Naive thymus-derived CD4-positive, alpha-beta T cell (primary cell): ENCODE measurements at regions not wholly inside any gene's neighbourhood (a gene's known extent, or its start where the extent isn't known, plus 50 kb on each side); places are given as distances from the start of the nearest gene placed in this dataset.

ENCODE experiments used
- ATAC-seq: fragments of 150-1000 bp; cut with Tn5 transposase; 2 replicates; pipeline ENCODE4 v1.10.0; 2021; ENCODE audit warnings: mild to moderate bottlenecking, moderate library complexity
- CTCF ChIA-PET: fragments of 350-600 bp; sonication (Branson Sonifier 250); formaldehyde crosslinking; loops from one replicate; lab custom pipeline; 2021; ENCODE audit warnings: antibody characterized with exemption; lab: Charles Lee
- POLR2A ChIA-PET: fragments of 350-600 bp; sonication (Branson Sonifier 250); formaldehyde crosslinking; loops from one replicate; lab custom pipeline; 2021; ENCODE audit warnings: antibody characterized with exemption, inconsistent platforms; lab: Charles Lee
- DNase-seq, 9 donors: peaks; one replicate each; pipeline versions ENCODE4 v3.0.0 to v3.0.0-alpha.2; 2020 to 2022; ENCODE audit warnings: mixed read lengths in 1 of 9
- H3K27ac ChIP-seq: one replicate; pipeline ENCODE4 v1.7.0; 2013; ENCODE audit warnings: mild to moderate bottlenecking, low read depth, low read length, moderate library complexity
- H3K27me3 ChIP-seq, 2 donors: one replicate each; pipeline ENCODE4 v1.7.0; 2013; ENCODE audit warnings: low read length in 2 of 2, mild to moderate bottlenecking in 2 of 2, moderate library complexity in 2 of 2; ENCODE audit not compliant: control insufficient read depth in 2 of 2, insufficient read depth in 2 of 2
- H3K36me3 ChIP-seq, 3 experiments: 1 replicate in 2 of 3; 2 replicates in 1 of 3; pipeline ENCODE4 v1.7.0; 2013; ENCODE audit warnings: low read length in 3 of 3, mild to moderate bottlenecking in 3 of 3, moderate library complexity in 1 of 3; ENCODE audit not compliant: insufficient read depth in 3 of 3, control insufficient read depth in 2 of 3
- H3K4me1 ChIP-seq, 2 donors: one replicate each; pipeline ENCODE4 v1.7.0; 2013; ENCODE audit warnings: low read length in 2 of 2, mild to moderate bottlenecking in 2 of 2, moderate library complexity in 1 of 2; ENCODE audit not compliant: control insufficient read depth in 2 of 2, insufficient read depth in 2 of 2
- H3K4me3 ChIP-seq: 2 replicates; pipeline ENCODE4 v1.7.0; 2013; ENCODE audit warnings: mild to moderate bottlenecking, low read length
- H3K9me3 ChIP-seq, 3 experiments: 1 replicate in 2 of 3; 2 replicates in 1 of 3; pipeline ENCODE4 v1.7.0; 2013; ENCODE audit warnings: low read length in 3 of 3; ENCODE audit not compliant: control insufficient read depth in 2 of 3
- H3K27ac Mint-ChIP-seq, 9 donors: one replicate each; pipeline ENCODE4 v1.8.0; 2020 to 2022; ENCODE audit warnings: mixed read lengths in 9 of 9, mild to moderate bottlenecking in 8 of 9, moderate library complexity in 5 of 9, inconsistent platforms in 2 of 9
- H3K27me3 Mint-ChIP-seq, 5 donors: one replicate each; pipeline ENCODE4 v1.8.0; 2021 to 2022; ENCODE audit warnings: mixed read lengths in 5 of 5, mild to moderate bottlenecking in 1 of 5
- H3K36me3 Mint-ChIP-seq, 5 donors: one replicate each; pipeline ENCODE4 v1.8.0; 2020 to 2022; ENCODE audit warnings: mixed read lengths in 5 of 5, mild to moderate bottlenecking in 3 of 5, inconsistent platforms in 1 of 5
- H3K4me1 Mint-ChIP-seq, 7 donors: one replicate each; pipeline ENCODE4 v1.8.0; 2020 to 2022; ENCODE audit warnings: mixed read lengths in 7 of 7, mild to moderate bottlenecking in 3 of 7, inconsistent platforms in 1 of 7
- H3K4me3 Mint-ChIP-seq, 10 donors: one replicate each; pipeline ENCODE4 v1.8.0; 2020 to 2022; ENCODE audit warnings: mild to moderate bottlenecking in 10 of 10, mixed read lengths in 10 of 10, moderate library complexity in 6 of 10, inconsistent platforms in 2 of 10
- H3K9me3 Mint-ChIP-seq, 11 donors: one replicate each; pipeline ENCODE4 v1.8.0; 2020 to 2022; ENCODE audit warnings: mixed read lengths in 11 of 11, mild to moderate bottlenecking in 4 of 11, inconsistent platforms in 1 of 11, moderate library complexity in 1 of 11
- intact Hi-C, 2 donors: fragments of 100-400 bp; cut with micrococcal nuclease; formaldehyde crosslinking; loops; one replicate each; pipeline ENCODE4 v1.15.1; 2023

GRCh38 chr2:8317418-8317817 is 364.4 kb upstream of the ID2 start:
- no peaks in the 10 kb centered on the region for H3K36me3 ChIP-seq
- H3K4me3 ChIP-seq: no peak overlapping the region
- Mint-ChIP-seq H3K9me3 (peaks cover 0 to 10% (median 0%) of the 10 kb centered on the region in 11 donors), H3K36me3 (peaks cover 0 to 15% (median 3%) of the 10 kb centered on the region in 5 donors), H3K27me3 (peaks cover 0 to 23% (median 7%) of the 10 kb centered on the region in 5 donors), H3K27ac (no peak overlapping the region), H3K4me1 (peaks cover 0 to 41% (median 5%) of the 10 kb centered on the region in 7 donors), H3K4me3 (no peak overlapping the region)
- POLR2A ChIA-PET: no interaction called here
- ATAC-seq (no peak), DNase-seq (no peak)
- H3K4me1 ChIP-seq: peaks cover 0 to 25% of the 10 kb centered on the region in 2 donors
- CTCF ChIA-PET: no interaction called here
- intact Hi-C loops: no loop called here
- H3K27me3 ChIP-seq: no peaks in the 10 kb centered on the region
- H3K27ac ChIP-seq: no peak overlapping the region
- H3K9me3 ChIP-seq: no peaks in the 10 kb centered on the region

- H3K27me3 Mint-ChIP-seq: peaks cover 0 to 37% (median 7%) of the 10 kb centered on the region in 5 donors
- peaks cover 0 to 11% of the 10 kb centered on the region in 2 donors for H3K4me1 ChIP-seq
- intact Hi-C loops: no loop called here
- DNase-seq: no peak
- H3K4me1 Mint-ChIP-seq: peaks cover 3 to 29% (median 7%) of the 10 kb centered on the region in 7 donors
- CTCF ChIA-PET: no interaction called here
- H3K36me3 Mint-ChIP-seq: peaks cover 0 to 14% (median 3%) of the 10 kb centered on the region in 5 donors
- no peak overlapping the region for H3K27ac Mint-ChIP-seq
- H3K9me3 ChIP-seq: no peaks in the 10 kb centered on the region
- H3K36me3 ChIP-seq: no peaks in the 10 kb centered on the region
- H3K4me3 ChIP-seq: no peak overlapping the region
- no peak overlapping the region for H3K4me3 Mint-ChIP-seq
- H3K27ac ChIP-seq: no peak overlapping the region
- peaks cover 0 to 10% (median 0%) of the 10 kb centered on the region in 11 donors for H3K9me3 Mint-ChIP-seq
- ATAC-seq: no peak
- POLR2A ChIA-PET: no interaction called here
- no peaks in the 10 kb centered on the region for H3K27me3 ChIP-seq
Observed at GRCh38 chr2:8319219-8319618, 362.6 kb upstream of the ID2 start.

GRCh38 chr2:8320311-8321066 is 361.4 kb upstream of the ID2 start:
- Histone ChIP-seq H3K27me3 (no peaks in the 10 kb centered on the region), H3K9me3 (no peaks in the 10 kb centered on the region), H3K4me3 (no peak overlapping the region), H3K27ac (no peak overlapping the region), H3K4me1 (peaks cover 0 to 18% of the 10 kb centered on the region in 2 donors), H3K36me3 (no peaks in the 10 kb centered on the region)
- intact Hi-C loops: no loop called here
- POLR2A ChIA-PET: no interaction called here
- DNase-seq (no peak), ATAC-seq (no peak)
- H3K27ac Mint-ChIP-seq: no peak overlapping the region
- peaks cover 15 to 36% (median 18%) of the 10 kb centered on the region in 7 donors for H3K4me1 Mint-ChIP-seq
- H3K27me3 Mint-ChIP-seq: peaks cover 0 to 43% (median 7%) of the 10 kb centered on the region in 5 donors
- CTCF ChIA-PET: no interaction called here
- peaks cover 0 to 12% (median 3%) of the 10 kb centered on the region in 5 donors for H3K36me3 Mint-ChIP-seq
- peaks cover 0 to 10% (median 0%) of the 10 kb centered on the region in 11 donors for H3K9me3 Mint-ChIP-seq
- H3K4me3 Mint-ChIP-seq: no peak overlapping the region

- Mint-ChIP-seq H3K9me3 (peaks cover 0 to 7% (median 0%) of the 10 kb centered on the region in 11 donors), H3K27ac (no peak overlapping the region), H3K4me1 (peaks cover 15 to 44% (median 18%) of the 10 kb centered on the region in 7 donors), H3K27me3 (peaks cover 0 to 49% (median 7%) of the 10 kb centered on the region in 5 donors), H3K36me3 (peaks cover 0 to 7% (median 0%) of the 10 kb centered on the region in 5 donors), H3K4me3 (peak overlapping the region in 1 of 10 donors; percentile 14)
- CTCF ChIA-PET: no interaction called here
- intact Hi-C loops: no loop called here
- DNase-seq (no peak), ATAC-seq (no peak)
- POLR2A ChIA-PET: no interaction called here
- no peaks in the 10 kb centered on the region for H3K27me3 ChIP-seq
- peaks cover 0 to 13% of the 10 kb centered on the region in 2 donors for H3K4me1 ChIP-seq
- H3K36me3 ChIP-seq: no peaks in the 10 kb centered on the region
- H3K4me3 ChIP-seq: no peak overlapping the region
- no peaks in the 10 kb centered on the region for H3K9me3 ChIP-seq
- no peak overlapping the region for H3K27ac ChIP-seq
Observed at GRCh38 chr2:8322634-8323033, 359.2 kb upstream of the ID2 start.

- Mint-ChIP-seq H3K36me3 (peaks cover 0 to 5% (median 0%) of the 10 kb centered on the region in 5 donors), H3K4me1 (peaks cover 15 to 52% (median 18%) of the 10 kb centered on the region in 7 donors), H3K27me3 (peaks cover 0 to 41% (median 4%) of the 10 kb centered on the region in 5 donors), H3K27ac (peak overlapping the region in 3 of 9 donors; percentile 11 to 68 (median 14)), H3K4me3 (peak overlapping the region in 8 of 10 donors; percentile 0 to 54 (median 30)), H3K9me3 (peaks cover 0 to 5% (median 0%) of the 10 kb centered on the region in 11 donors)
- Histone ChIP-seq H3K27me3 (no peaks in the 10 kb centered on the region), H3K27ac (no peak overlapping the region), H3K4me3 (no peak overlapping the region), H3K4me1 (peaks cover 0 to 27% of the 10 kb centered on the region in 2 donors), H3K36me3 (no peaks in the 10 kb centered on the region), H3K9me3 (no peaks in the 10 kb centered on the region)
- ChIA-PET POLR2A (no interaction called here), CTCF (interaction anchor here (0.6 kb wide), 1 partner anchor 139 kb away, joined by 4 read pairs; no protein-coding TSS in a partner anchor)
- intact Hi-C loops: no loop called here
- peak; percentile 42 for ATAC-seq
- no peak for DNase-seq
Observed at GRCh38 chr2:8324164-8324856, 357.5 kb upstream of the ID2 start.

- intact Hi-C loops: no loop called here
- no peak for ATAC-seq
- DNase-seq: no peak
- CTCF ChIA-PET: interaction anchor here (0.6 kb wide), 1 partner anchor 139 kb away, joined by 4 read pairs; no protein-coding TSS in a partner anchor
- Mint-ChIP-seq H3K27ac (peak overlapping the region in 2 of 9 donors; percentile 14 to 68), H3K27me3 (peaks cover 0 to 41% (median 0%) of the 10 kb centered on the region in 5 donors), H3K36me3 (peaks cover 0 to 8% (median 0%) of the 10 kb centered on the region in 5 donors), H3K4me3 (peak overlapping the region in 7 of 10 donors; percentile 10 to 54 (median 38)), H3K9me3 (peaks cover 0 to 2% (median 0%) of the 10 kb centered on the region in 11 donors), H3K4me1 (peaks cover 15 to 54% (median 23%) of the 10 kb centered on the region in 7 donors)
- POLR2A ChIA-PET: no interaction called here
- Histone ChIP-seq H3K4me3 (no peak overlapping the region), H3K4me1 (peaks cover 0 to 33% of the 10 kb centered on the region in 2 donors), H3K27ac (no peak overlapping the region), H3K36me3 (no peaks in the 10 kb centered on the region), H3K27me3 (no peaks in the 10 kb centered on the region), H3K9me3 (no peaks in the 10 kb centered on the region)
Observed at GRCh38 chr2:8324901-8325300, 357.0 kb upstream of the ID2 start.
